ENCODE measurements at regions not wholly inside any gene's neighbourhood (a gene's known extent, or its start where the extent isn't known, plus 50 kb on each side); places are given as distances from the start of the nearest gene placed in this dataset.

DNA sequence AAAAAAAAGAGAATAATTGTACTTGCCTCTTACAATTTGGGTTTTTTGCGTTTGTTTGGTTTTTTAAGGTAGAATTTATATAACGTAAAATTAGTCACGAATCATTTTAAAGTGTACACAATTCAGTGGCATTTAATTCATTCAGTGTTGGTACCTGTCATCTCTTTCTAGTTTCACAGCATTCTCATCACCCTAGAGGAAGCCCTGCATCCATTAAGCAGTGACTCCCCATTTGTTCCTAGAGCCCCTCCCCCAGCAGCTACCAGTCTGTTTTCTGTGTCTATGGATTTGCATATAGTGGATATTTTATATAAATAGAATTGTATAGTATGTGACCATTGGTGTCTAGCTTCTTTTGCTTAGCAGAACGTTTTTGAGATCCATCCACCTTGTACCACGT, 233.2 kb upstream of the FMN2 start:
- Histone ChIP-seq H3K9me3 (peaks cover 14% of the 10 kb centered on the region; the same call in 2 of the 3 replicates), H3K4me3 (no peak overlapping the region), H3K27ac (0 out of 6 replicates have a peak overlapping the region, but pooled peaks have one; percentile 2 to 23), H3K4me2 (peak overlapping the region; percentile 54), H3K4me1 (peaks cover 13% of the 10 kb centered on the region; the same call in 1 of the 3 replicates)
- WGBS (ENCODE audit: missing lambda C conversion rate) = 43% methylated on average over 5 of the region's 5 CpGs
- no peak for ATAC-seq
- ChIA-PET CTCF (no interaction called here), POLR2A (no interaction called here)
- TF ChIP-seq KDM5A (IDR thresholded peaks at IDR 0.05) = no peak
- TF ChIP-seq, protein P1, sequence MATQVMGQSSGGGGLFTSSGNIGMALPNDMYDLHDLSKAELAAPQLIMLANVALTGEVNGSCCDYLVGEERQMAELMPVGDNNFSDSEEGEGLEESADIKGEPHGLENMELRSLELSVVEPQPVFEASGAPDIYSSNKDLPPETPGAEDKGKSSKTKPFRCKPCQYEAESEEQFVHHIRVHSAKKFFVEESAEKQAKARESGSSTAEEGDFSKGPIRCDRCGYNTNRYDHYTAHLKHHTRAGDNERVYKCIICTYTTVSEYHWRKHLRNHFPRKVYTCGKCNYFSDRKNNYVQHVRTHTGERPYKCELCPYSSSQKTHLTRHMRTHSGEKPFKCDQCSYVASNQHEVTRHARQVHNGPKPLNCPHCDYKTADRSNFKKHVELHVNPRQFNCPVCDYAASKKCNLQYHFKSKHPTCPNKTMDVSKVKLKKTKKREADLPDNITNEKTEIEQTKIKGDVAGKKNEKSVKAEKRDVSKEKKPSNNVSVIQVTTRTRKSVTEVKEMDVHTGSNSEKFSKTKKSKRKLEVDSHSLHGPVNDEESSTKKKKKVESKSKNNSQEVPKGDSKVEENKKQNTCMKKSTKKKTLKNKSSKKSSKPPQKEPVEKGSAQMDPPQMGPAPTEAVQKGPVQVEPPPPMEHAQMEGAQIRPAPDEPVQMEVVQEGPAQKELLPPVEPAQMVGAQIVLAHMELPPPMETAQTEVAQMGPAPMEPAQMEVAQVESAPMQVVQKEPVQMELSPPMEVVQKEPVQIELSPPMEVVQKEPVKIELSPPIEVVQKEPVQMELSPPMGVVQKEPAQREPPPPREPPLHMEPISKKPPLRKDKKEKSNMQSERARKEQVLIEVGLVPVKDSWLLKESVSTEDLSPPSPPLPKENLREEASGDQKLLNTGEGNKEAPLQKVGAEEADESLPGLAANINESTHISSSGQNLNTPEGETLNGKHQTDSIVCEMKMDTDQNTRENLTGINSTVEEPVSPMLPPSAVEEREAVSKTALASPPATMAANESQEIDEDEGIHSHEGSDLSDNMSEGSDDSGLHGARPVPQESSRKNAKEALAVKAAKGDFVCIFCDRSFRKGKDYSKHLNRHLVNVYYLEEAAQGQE (IDR thresholded peaks at IDR 0.05) = no peak
- TF ChIP-seq, protein P2, sequence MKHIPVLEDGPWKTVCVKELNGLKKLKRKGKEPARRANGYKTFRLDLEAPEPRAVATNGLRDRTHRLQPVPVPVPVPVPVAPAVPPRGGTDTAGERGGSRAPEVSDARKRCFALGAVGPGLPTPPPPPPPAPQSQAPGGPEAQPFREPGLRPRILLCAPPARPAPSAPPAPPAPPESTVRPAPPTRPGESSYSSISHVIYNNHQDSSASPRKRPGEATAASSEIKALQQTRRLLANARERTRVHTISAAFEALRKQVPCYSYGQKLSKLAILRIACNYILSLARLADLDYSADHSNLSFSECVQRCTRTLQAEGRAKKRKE (CRISPR knock-in tag; IDR thresholded peaks at IDR 0.05; ENCODE audit: low read depth) = no peak
- TF ChIP-seq CBX8 (IDR thresholded peaks at IDR 0.05) = no peak
- TF ChIP-seq, protein P3, sequence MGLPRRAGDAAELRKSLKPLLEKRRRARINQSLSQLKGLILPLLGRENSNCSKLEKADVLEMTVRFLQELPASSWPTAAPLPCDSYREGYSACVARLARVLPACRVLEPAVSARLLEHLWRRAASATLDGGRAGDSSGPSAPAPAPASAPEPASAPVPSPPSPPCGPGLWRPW (IDR thresholded peaks at IDR 0.05) = no peak
- no peak for FAIRE-seq
- DNase-seq (ENCODE audit: low read depth in 1 of 2, low spot score in 1 of 2) = no peak

DNA sequence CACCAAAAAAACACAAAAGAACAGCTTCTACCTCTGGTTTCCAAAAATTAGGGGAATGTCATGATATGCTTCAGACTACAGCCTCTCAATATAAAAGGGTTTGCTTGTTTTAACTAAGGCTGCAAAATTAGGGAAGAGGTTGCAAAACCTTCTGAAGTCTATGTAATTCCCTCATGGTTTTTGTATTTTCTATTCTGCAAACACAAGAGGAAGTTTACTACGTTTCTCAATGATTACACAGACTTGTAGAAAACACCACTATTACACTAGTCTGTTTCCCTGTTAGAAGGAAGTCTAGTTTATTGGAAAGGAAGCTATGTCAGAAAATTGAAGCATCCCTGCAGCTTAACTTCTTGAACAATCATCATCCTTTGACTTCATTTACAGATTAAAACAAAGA, 229.7 kb upstream of the FMN2 start:
- peak; percentile 51 for FAIRE-seq
- POLR2A ChIA-PET = no interaction called here
- 5% methylated on average over 1 of the region's 1 CpG for WGBS (ENCODE audit: missing lambda C conversion rate)
- DNase-seq (ENCODE audit: low read depth in 1 of 2, low spot score in 1 of 2) = no peak
- CTCF ChIA-PET = no interaction called here
- Histone ChIP-seq H3K4me3 (no peak overlapping the region), H3K4me2 (no peak overlapping the region), H3K9me3 (0 out of 3 replicates have a peak, but pooled peaks cover under 1% of the 10 kb centered on the region), H3K4me1 (peaks cover 13% of the 10 kb centered on the region; the same call in 1 of the 3 replicates), H3K27ac (no peak overlapping the region)
- ATAC-seq = no peak
- TF ChIP-seq SREBF2 (IDR thresholded peaks at IDR 0.05) = no peak
- TF ChIP-seq CHD2 (IDR thresholded peaks at IDR 0.05; ENCODE audit: low read length, partially characterized antibody) = no peak
- TF ChIP-seq EHF (CRISPR knock-in tag; IDR thresholded peaks at IDR 0.05) = no peak
- TF ChIP-seq RAD21 (conservative IDR thresholded peaks at IDR 0.05 in 1 of 2, IDR thresholded peaks at IDR 0.05 in 1 of 2) = no peak
- TF ChIP-seq GATA3 (IDR thresholded peaks at IDR 0.05; ENCODE audit: borderline replicate concordance) = no peak
- no peak for TF ChIP-seq PHF8 (IDR thresholded peaks at IDR 0.05; ENCODE audit: borderline replicate concordance, low read depth)
- TF ChIP-seq HOXB13 (CRISPR knock-in tag; IDR thresholded peaks at IDR 0.05; ENCODE audit: low read depth) = no peak
- TF ChIP-seq, protein P4, sequence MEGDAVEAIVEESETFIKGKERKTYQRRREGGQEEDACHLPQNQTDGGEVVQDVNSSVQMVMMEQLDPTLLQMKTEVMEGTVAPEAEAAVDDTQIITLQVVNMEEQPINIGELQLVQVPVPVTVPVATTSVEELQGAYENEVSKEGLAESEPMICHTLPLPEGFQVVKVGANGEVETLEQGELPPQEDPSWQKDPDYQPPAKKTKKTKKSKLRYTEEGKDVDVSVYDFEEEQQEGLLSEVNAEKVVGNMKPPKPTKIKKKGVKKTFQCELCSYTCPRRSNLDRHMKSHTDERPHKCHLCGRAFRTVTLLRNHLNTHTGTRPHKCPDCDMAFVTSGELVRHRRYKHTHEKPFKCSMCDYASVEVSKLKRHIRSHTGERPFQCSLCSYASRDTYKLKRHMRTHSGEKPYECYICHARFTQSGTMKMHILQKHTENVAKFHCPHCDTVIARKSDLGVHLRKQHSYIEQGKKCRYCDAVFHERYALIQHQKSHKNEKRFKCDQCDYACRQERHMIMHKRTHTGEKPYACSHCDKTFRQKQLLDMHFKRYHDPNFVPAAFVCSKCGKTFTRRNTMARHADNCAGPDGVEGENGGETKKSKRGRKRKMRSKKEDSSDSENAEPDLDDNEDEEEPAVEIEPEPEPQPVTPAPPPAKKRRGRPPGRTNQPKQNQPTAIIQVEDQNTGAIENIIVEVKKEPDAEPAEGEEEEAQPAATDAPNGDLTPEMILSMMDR (IDR thresholded peaks at IDR 0.05) = no peak
- TF ChIP-seq JUN (IDR thresholded peaks at IDR 0.05) = no peak
- no peak for TF ChIP-seq EHMT2 (IDR thresholded peaks at IDR 0.05; ENCODE audit: low read depth)
- TF ChIP-seq CBX8 (IDR thresholded peaks at IDR 0.05) = no peak
- TF ChIP-seq KDM5A (IDR thresholded peaks at IDR 0.05) = no peak
- TF ChIP-seq RCOR1 (IDR thresholded peaks at IDR 0.05; ENCODE audit: low read depth, low read length) = no peak
- TF ChIP-seq, protein P2 (CRISPR knock-in tag; IDR thresholded peaks at IDR 0.05; ENCODE audit: low read depth) = no peak
- TF ChIP-seq HDAC2 (IDR thresholded peaks at IDR 0.05) = no peak

All from A549 (cell line).